ENCODE measurements at regions not wholly inside any gene's neighbourhood (a gene's known extent, or its start where the extent isn't known, plus 50 kb on each side); places are given as distances from the start of the nearest gene placed in this dataset.

DNA sequence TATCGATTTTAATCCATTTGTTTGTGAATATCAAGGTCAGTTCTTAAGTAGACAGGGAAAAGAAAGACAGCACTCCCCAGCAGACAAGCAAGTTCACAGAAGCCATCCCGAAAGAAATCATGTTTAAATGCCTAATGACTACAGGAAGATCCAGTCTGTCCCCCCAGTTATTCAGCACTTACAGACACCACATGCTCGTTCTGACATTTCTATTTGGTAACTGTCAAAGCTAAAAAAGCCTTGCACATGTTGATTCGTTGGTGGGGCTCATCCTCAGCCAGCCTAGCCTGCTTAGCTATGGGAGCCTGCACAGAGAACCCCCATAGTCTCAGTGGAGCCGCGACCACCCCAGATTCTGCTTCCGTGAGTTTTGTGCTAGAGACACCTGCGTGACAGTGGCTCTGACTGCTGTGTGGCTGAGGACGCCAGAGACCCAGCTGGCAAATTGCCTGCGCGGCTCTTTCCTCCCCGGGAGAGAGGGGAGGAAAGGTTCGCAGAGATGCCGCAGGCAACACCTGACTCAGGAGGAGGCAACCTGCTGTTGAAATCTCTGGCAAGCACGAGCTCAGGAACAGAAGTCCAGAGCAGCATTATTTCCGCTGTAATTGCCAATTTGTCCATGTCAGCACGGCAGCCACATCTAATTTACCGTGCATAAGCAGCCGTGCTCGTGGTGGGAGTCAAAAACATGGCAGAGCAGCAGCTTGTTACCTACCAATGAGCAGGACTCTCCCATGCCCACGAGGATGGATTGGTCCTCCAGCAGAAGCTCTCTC lies 194.2 kb downstream of the GPAM start:
- Histone ChIP-seq H3K27me3 (ENCODE audit: low read depth, low read length) (no peaks in the 10 kb centered on the region), H3K27ac (ENCODE audit: low read length) (no peak overlapping the region), H3K9me3 (ENCODE audit: control insufficient read depth in 1 of 2, low read length in 2 of 2) (no peaks in the 10 kb centered on the region), H3K4me3 (ENCODE audit: low read depth in 1 of 2, low read length in 2 of 2) (no peak overlapping the region), H3K36me3 (ENCODE audit: control insufficient read depth in 1 of 2, insufficient read depth in 2 of 2, low read length in 2 of 2) (no peaks in the 10 kb centered on the region), H3K4me1 (ENCODE audit: control insufficient read depth in 1 of 2, insufficient read depth in 2 of 2, low read length in 2 of 2) (no peaks in the 10 kb centered on the region)

DNA sequence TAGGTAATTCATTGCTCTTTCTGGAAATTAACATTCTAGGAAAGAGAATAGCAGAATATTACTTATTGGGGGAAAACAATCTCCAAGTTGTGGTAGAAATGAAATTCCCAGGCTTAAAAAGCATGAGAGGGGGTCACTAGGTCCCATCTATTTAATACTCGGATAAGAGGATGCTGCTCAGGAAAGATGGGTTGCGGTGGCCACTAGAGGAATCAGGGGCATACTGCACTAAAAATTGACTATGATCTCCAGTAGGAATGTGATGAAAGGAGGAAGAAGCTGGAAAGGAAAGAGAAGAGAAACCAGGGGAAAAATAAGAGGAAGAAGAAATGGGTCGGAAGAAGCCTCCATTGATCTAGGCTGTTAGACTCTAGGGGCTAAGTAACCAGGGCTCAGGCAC lies 192.8 kb downstream of the GPAM start:
- no peaks in the 10 kb centered on the region for H3K4me1 ChIP-seq (ENCODE audit: control insufficient read depth in 1 of 2, insufficient read depth in 2 of 2, low read length in 2 of 2)
- no peaks in the 10 kb centered on the region for H3K27me3 ChIP-seq (ENCODE audit: low read depth, low read length)
- peaks cover 0 to 9% of the 10 kb centered on the region in 2 donors for H3K9me3 ChIP-seq (ENCODE audit: control insufficient read depth in 1 of 2, low read length in 2 of 2)
- no peak overlapping the region for H3K4me3 ChIP-seq (ENCODE audit: low read depth in 1 of 2, low read length in 2 of 2)
- H3K27ac ChIP-seq (ENCODE audit: low read length) = no peak overlapping the region
- H3K36me3 ChIP-seq (ENCODE audit: control insufficient read depth in 1 of 2, insufficient read depth in 2 of 2, low read length in 2 of 2) = no peaks in the 10 kb centered on the region

GRCh38 chr10:111993321-111993720 lies 190.2 kb downstream of the GPAM start:
- no peak overlapping the region for H3K27ac ChIP-seq (ENCODE audit: low read length)
- no peaks in the 10 kb centered on the region for H3K36me3 ChIP-seq (ENCODE audit: control insufficient read depth in 1 of 2, insufficient read depth in 2 of 2, low read length in 2 of 2)
- H3K9me3 ChIP-seq (ENCODE audit: control insufficient read depth in 1 of 2, low read length in 2 of 2) = peaks cover 0 to 9% of the 10 kb centered on the region in 2 donors
- no peaks in the 10 kb centered on the region for H3K27me3 ChIP-seq (ENCODE audit: low read depth, low read length)
- no peak overlapping the region for H3K4me3 ChIP-seq (ENCODE audit: low read depth in 1 of 2, low read length in 2 of 2)
- no peaks in the 10 kb centered on the region for H3K4me1 ChIP-seq (ENCODE audit: control insufficient read depth in 1 of 2, insufficient read depth in 2 of 2, low read length in 2 of 2)

DNA sequence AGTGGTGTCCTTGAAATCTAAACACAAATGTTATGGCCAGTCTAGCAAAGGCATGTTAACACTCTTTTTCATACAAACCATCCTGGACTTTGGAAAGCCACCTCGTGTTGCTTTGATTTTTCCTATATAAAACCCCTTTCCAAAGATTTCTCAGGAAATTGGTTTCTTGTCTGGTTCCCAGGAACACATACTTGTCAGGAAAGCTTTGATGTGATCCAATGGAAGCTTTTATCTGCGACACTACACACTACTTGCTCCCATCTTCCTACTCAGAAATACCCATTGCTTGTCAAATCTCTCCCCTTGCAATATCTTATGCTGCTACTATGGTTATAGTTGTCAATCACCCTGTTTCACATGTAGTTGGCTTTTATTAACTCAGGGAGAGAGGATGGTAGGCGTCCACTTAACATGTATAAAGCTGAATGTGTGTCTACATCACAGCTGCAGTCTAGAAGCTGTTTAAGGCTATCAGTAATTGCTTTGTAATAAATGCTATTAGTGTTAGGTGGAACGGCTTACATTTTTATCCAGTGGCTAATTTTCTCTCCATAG lies 189.6 kb downstream of the GPAM start:
- Histone ChIP-seq H3K27ac (ENCODE audit: low read length) (no peak overlapping the region), H3K9me3 (ENCODE audit: control insufficient read depth in 1 of 2, low read length in 2 of 2) (peaks cover 0 to 9% of the 10 kb centered on the region in 2 donors)

DNA sequence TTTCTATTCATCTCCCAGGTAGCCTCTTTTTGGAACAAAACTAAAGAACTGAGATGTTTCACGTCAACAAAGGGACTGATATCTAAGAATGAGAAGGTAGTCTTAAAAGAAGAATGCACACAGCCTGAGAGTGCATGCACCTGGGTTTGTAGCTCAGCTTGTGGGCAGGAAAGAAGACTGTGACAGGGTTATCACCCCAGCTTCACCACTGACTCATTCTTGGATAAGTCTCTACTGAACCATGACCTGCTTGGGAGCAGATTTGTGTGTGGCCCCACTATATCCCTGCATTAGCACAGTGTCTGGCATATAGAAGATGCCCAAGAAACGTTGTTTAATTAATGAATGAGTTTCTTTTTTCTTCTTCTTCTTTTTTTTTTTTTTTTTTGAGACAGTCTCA lies 187.5 kb downstream of the GPAM start:
- Histone ChIP-seq H3K36me3 (ENCODE audit: control insufficient read depth in 1 of 2, insufficient read depth in 2 of 2, low read length in 2 of 2) (no peaks in the 10 kb centered on the region), H3K27ac (ENCODE audit: low read length) (no peak overlapping the region), H3K4me3 (ENCODE audit: low read depth in 1 of 2, low read length in 2 of 2) (no peak overlapping the region), H3K27me3 (ENCODE audit: low read depth, low read length) (no peaks in the 10 kb centered on the region), H3K9me3 (ENCODE audit: control insufficient read depth in 1 of 2, low read length in 2 of 2) (peaks cover 0 to 9% of the 10 kb centered on the region in 2 donors), H3K4me1 (ENCODE audit: control insufficient read depth in 1 of 2, insufficient read depth in 2 of 2, low read length in 2 of 2) (no peaks in the 10 kb centered on the region)

More for the DNA sequence above, 189.6 kb downstream of the GPAM start:
- Histone ChIP-seq H3K4me3 (ENCODE audit: low read depth in 1 of 2, low read length in 2 of 2) (no peak overlapping the region), H3K36me3 (ENCODE audit: control insufficient read depth in 1 of 2, insufficient read depth in 2 of 2, low read length in 2 of 2) (no peaks in the 10 kb centered on the region), H3K4me1 (ENCODE audit: control insufficient read depth in 1 of 2, insufficient read depth in 2 of 2, low read length in 2 of 2) (no peaks in the 10 kb centered on the region), H3K27me3 (ENCODE audit: low read depth, low read length) (no peaks in the 10 kb centered on the region)

DNA sequence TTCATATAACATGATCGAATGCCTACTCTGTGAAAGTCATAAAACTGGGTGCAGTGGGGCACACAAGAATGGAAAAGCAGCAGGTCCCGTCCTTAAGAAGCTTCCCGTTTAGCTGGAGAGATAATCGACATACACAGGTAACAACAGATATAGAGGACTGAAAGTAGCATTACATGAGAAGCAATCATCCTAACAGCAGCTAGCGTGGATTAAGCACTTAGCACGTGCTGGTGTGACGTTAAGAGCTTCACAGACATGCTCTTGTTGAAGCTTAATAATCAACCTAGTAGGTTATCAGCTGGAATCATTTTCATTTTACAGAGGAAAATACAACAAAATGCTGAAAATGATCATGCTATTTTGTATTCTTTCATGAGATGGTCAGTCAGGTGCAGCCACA lies 184.8 kb downstream of the GPAM start:
- no peaks in the 10 kb centered on the region for H3K36me3 ChIP-seq (ENCODE audit: control insufficient read depth in 1 of 2, insufficient read depth in 2 of 2, low read length in 2 of 2)
- H3K9me3 ChIP-seq (ENCODE audit: control insufficient read depth in 1 of 2, low read length in 2 of 2) = peaks cover 0 to 9% of the 10 kb centered on the region in 2 donors
- H3K4me1 ChIP-seq (ENCODE audit: control insufficient read depth in 1 of 2, insufficient read depth in 2 of 2, low read length in 2 of 2) = no peaks in the 10 kb centered on the region
- H3K27me3 ChIP-seq (ENCODE audit: low read depth, low read length) = no peaks in the 10 kb centered on the region
- no peak overlapping the region for H3K27ac ChIP-seq (ENCODE audit: low read length)
- no peak overlapping the region for H3K4me3 ChIP-seq (ENCODE audit: low read depth in 1 of 2, low read length in 2 of 2)

- H3K27me3 ChIP-seq (ENCODE audit: low read depth, low read length) = no peaks in the 10 kb centered on the region
- H3K4me3 ChIP-seq (ENCODE audit: low read depth in 1 of 2, low read length in 2 of 2) = no peak overlapping the region
- no peaks in the 10 kb centered on the region for H3K4me1 ChIP-seq (ENCODE audit: control insufficient read depth in 1 of 2, insufficient read depth in 2 of 2, low read length in 2 of 2)
- H3K9me3 ChIP-seq (ENCODE audit: control insufficient read depth in 1 of 2, low read length in 2 of 2) = peaks cover 0 to 9% of the 10 kb centered on the region in 2 donors
- no peak overlapping the region for H3K27ac ChIP-seq (ENCODE audit: low read length)
- H3K36me3 ChIP-seq (ENCODE audit: control insufficient read depth in 1 of 2, insufficient read depth in 2 of 2, low read length in 2 of 2) = no peaks in the 10 kb centered on the region
These were observed 184.2 kb downstream of the GPAM start for GRCh38 chr10:111999205-111999914.

GRCh38 chr10:111999915-112000302 lies 183.7 kb downstream of the GPAM start:
- Histone ChIP-seq H3K9me3 (ENCODE audit: control insufficient read depth in 1 of 2, low read length in 2 of 2) (peaks cover 0 to 4% of the 10 kb centered on the region in 2 donors), H3K27me3 (ENCODE audit: low read depth, low read length) (no peaks in the 10 kb centered on the region), H3K27ac (ENCODE audit: low read length) (no peak overlapping the region), H3K4me1 (ENCODE audit: control insufficient read depth in 1 of 2, insufficient read depth in 2 of 2, low read length in 2 of 2) (no peaks in the 10 kb centered on the region), H3K36me3 (ENCODE audit: control insufficient read depth in 1 of 2, insufficient read depth in 2 of 2, low read length in 2 of 2) (no peaks in the 10 kb centered on the region), H3K4me3 (ENCODE audit: low read depth in 1 of 2, low read length in 2 of 2) (no peak overlapping the region)

GRCh38 chr10:112000466-112000865 lies 183.1 kb downstream of the GPAM start:
- Histone ChIP-seq H3K4me1 (ENCODE audit: control insufficient read depth in 1 of 2, insufficient read depth in 2 of 2, low read length in 2 of 2) (no peaks in the 10 kb centered on the region), H3K27ac (ENCODE audit: low read length) (no peak overlapping the region), H3K4me3 (ENCODE audit: low read depth in 1 of 2, low read length in 2 of 2) (no peak overlapping the region), H3K9me3 (ENCODE audit: control insufficient read depth in 1 of 2, low read length in 2 of 2) (no peaks in the 10 kb centered on the region), H3K27me3 (ENCODE audit: low read depth, low read length) (no peaks in the 10 kb centered on the region), H3K36me3 (ENCODE audit: control insufficient read depth in 1 of 2, insufficient read depth in 2 of 2, low read length in 2 of 2) (no peaks in the 10 kb centered on the region)

- Histone ChIP-seq H3K9me3 (ENCODE audit: control insufficient read depth in 1 of 2, low read length in 2 of 2) (no peaks in the 10 kb centered on the region), H3K27ac (ENCODE audit: low read length) (no peak overlapping the region), H3K4me3 (ENCODE audit: low read depth in 1 of 2, low read length in 2 of 2) (no peak overlapping the region), H3K27me3 (ENCODE audit: low read depth, low read length) (no peaks in the 10 kb centered on the region), H3K4me1 (ENCODE audit: control insufficient read depth in 1 of 2, insufficient read depth in 2 of 2, low read length in 2 of 2) (no peaks in the 10 kb centered on the region), H3K36me3 (ENCODE audit: control insufficient read depth in 1 of 2, insufficient read depth in 2 of 2, low read length in 2 of 2) (no peaks in the 10 kb centered on the region)
These were observed 181.4 kb downstream of the GPAM start for GRCh38 chr10:112002206-112002605.

GRCh38 chr10:112004075-112004474 lies 179.5 kb downstream of the GPAM start:
- no peaks in the 10 kb centered on the region for H3K4me1 ChIP-seq (ENCODE audit: control insufficient read depth in 1 of 2, insufficient read depth in 2 of 2, low read length in 2 of 2)

More at GRCh38 chr10:112004075-112004474, 179.5 kb downstream of the GPAM start:
- Histone ChIP-seq H3K4me3 (ENCODE audit: low read depth in 1 of 2, low read length in 2 of 2) (no peak overlapping the region), H3K27ac (ENCODE audit: low read length) (no peak overlapping the region), H3K9me3 (ENCODE audit: control insufficient read depth in 1 of 2, low read length in 2 of 2) (no peaks in the 10 kb centered on the region), H3K36me3 (ENCODE audit: control insufficient read depth in 1 of 2, insufficient read depth in 2 of 2, low read length in 2 of 2) (no peaks in the 10 kb centered on the region), H3K27me3 (ENCODE audit: low read depth, low read length) (no peaks in the 10 kb centered on the region)
